Neural progenitor cell (in vitro differentiated cells): ENCODE measurements at regions not wholly inside any gene's neighbourhood (a gene's known extent, or its start where the extent isn't known, plus 50 kb on each side); places are given as distances from the start of the nearest gene placed in this dataset.

ENCODE experiments used
- DNase-seq: peaks from one replicate; pipeline ENCODE4 v3.0.0-alpha.2; 2016; ENCODE audit warnings: low spot score
- H2AFZ ChIP-seq: fragments of 200-600 bp; sonication (generic); replicated peaks from 2 replicates; pipeline ENCODE4 v1.6.1; 2016; ENCODE audit warnings: antibody characterized with exemption
- H3F3A ChIP-seq: fragments of 200-600 bp; sonication (generic); 2 replicates; pipeline ENCODE4 v1.6.1; 2016; ENCODE audit warnings: antibody characterized with exemption, low read depth
- H3K27ac ChIP-seq: fragments of 200-600 bp; sonication (generic); 2 replicates; pipeline ENCODE4 v1.5.1; 2016; ENCODE audit warnings: mild to moderate bottlenecking
- H3K27me3 ChIP-seq: fragments of 200-600 bp; sonication (generic); 2 replicates; pipeline ENCODE4 v1.6.1; 2016; ENCODE audit warnings: mild to moderate bottlenecking, moderate library complexity
- H3K36me3 ChIP-seq: fragments of 200-600 bp; sonication (generic); 2 replicates; pipeline ENCODE4 v1.5.1; 2016
- H3K4me1 ChIP-seq: fragments of 200-600 bp; sonication (generic); 2 replicates; pipeline ENCODE4 v1.6.1; 2016; ENCODE audit warnings: mixed run types
- H3K4me2 ChIP-seq: fragments of 200-600 bp; sonication (generic); 2 replicates; pipeline ENCODE4 v1.6.1; 2016
- H3K4me3 ChIP-seq: fragments of 200-600 bp; sonication (generic); 2 replicates; pipeline ENCODE4 v1.5.1; 2016
- H3K79me2 ChIP-seq: fragments of 200-600 bp; sonication (generic); 2 replicates; pipeline ENCODE4 v1.6.1; 2016; ENCODE audit warnings: low read depth
- H3K9ac ChIP-seq: fragments of 200-600 bp; sonication (generic); 2 replicates; pipeline ENCODE4 v1.6.1; 2016
- H3K9me3 ChIP-seq: fragments of 200-600 bp; sonication (generic); 2 replicates; pipeline ENCODE4 v1.5.1; 2016; ENCODE audit warnings: low read depth
- H4K20me1 ChIP-seq: fragments of 200-600 bp; sonication (generic); 2 replicates; pipeline ENCODE4 v1.6.1; 2016; ENCODE audit warnings: low read depth
- H3K27ac Mint-ChIP-seq: 3 replicates; pipeline ENCODE4 v1.8.0; 2021; ENCODE audit warnings: mixed read lengths
- H3K27me3 Mint-ChIP-seq: 2 replicates; pipeline ENCODE4 v1.8.0; 2022; ENCODE audit warnings: low read depth, mild to moderate bottlenecking, inconsistent platforms, moderate library complexity, mixed read lengths; ENCODE audit not compliant: insufficient read depth
- H3K36me3 Mint-ChIP-seq: 3 replicates; pipeline ENCODE4 v1.8.0; 2021; ENCODE audit warnings: mixed read lengths
- H3K4me1 Mint-ChIP-seq: 3 replicates; pipeline ENCODE4 v1.8.0; 2021; ENCODE audit warnings: mixed read lengths
- H3K4me3 Mint-ChIP-seq: 3 replicates; pipeline ENCODE4 v1.8.0; 2021; ENCODE audit warnings: mild to moderate bottlenecking, moderate library complexity, mixed read lengths
- H3K9me3 Mint-ChIP-seq: 3 replicates; pipeline ENCODE4 v1.8.0; 2020; ENCODE audit warnings: mixed read lengths
- CTCF ChIP-seq: fragments of 200-600 bp; sonication (generic); IDR thresholded peaks from 2 replicates; pipeline ENCODE4 v1.5.1; 2017; ENCODE audit warnings: antibody characterized with exemption, mild to moderate bottlenecking
- EZH2 ChIP-seq: fragments of 200-600 bp; sonication (generic); IDR thresholded peaks from 2 replicates; pipeline ENCODE4 v1.6.1; 2017; ENCODE audit warnings: antibody characterized with exemption, mild to moderate bottlenecking, moderate library complexity
- EZH2phosphoT487 ChIP-seq: fragments of 200-600 bp; sonication (generic); IDR thresholded peaks from 2 replicates; pipeline ENCODE4 v1.6.1; 2017; ENCODE audit warnings: antibody characterized with exemption

- Histone ChIP-seq H3K9ac (no peak overlapping the region), H3K79me2 (no peaks in the 10 kb centered on the region), H3F3A (no peaks in the 10 kb centered on the region), H3K4me1 (no peaks in the 10 kb centered on the region), H3K4me2 (no peak overlapping the region), H3K36me3 (no peaks in the 10 kb centered on the region), H3K27ac (no peak overlapping the region), H4K20me1 (no peaks in the 10 kb centered on the region), H2AFZ (no peak overlapping the region), H3K27me3 (no peaks in the 10 kb centered on the region), H3K9me3 (no peaks in the 10 kb centered on the region), H3K4me3 (no peak overlapping the region)
- Mint-ChIP-seq H3K4me1 (peaks cover 10% of the 10 kb centered on the region), H3K36me3 (no peaks in the 10 kb centered on the region), H3K27me3 (no peaks in the 10 kb centered on the region), H3K9me3 (no peaks in the 10 kb centered on the region), H3K4me3 (no peak overlapping the region), H3K27ac (no peak overlapping the region)
- DNase-seq = no peak
- TF ChIP-seq EZH2phosphoT487 (no peak), CTCF (no peak), EZH2 (no peak)
Observed at GRCh38 chr14:28612414-28612813, 154.2 kb upstream of the FOXG1 start.

GRCh38 chr14:28613532-28613931 is 153.1 kb upstream of the FOXG1 start:
- no peak overlapping the region for H3K4me3 ChIP-seq
- H3K9ac ChIP-seq = no peak overlapping the region
- peaks cover 7% of the 10 kb centered on the region for H3K4me1 Mint-ChIP-seq
- H3K4me3 Mint-ChIP-seq = no peak overlapping the region
- no peak overlapping the region for H2AFZ ChIP-seq
- H3K36me3 Mint-ChIP-seq = no peaks in the 10 kb centered on the region
- no peaks in the 10 kb centered on the region for H3K9me3 Mint-ChIP-seq
- no peak for DNase-seq
- no peak overlapping the region for H3K4me2 ChIP-seq
- no peaks in the 10 kb centered on the region for H3K27me3 Mint-ChIP-seq
- no peaks in the 10 kb centered on the region for H4K20me1 ChIP-seq
- no peaks in the 10 kb centered on the region for H3K79me2 ChIP-seq
- H3K27ac Mint-ChIP-seq = no peak overlapping the region
- H3K9me3 ChIP-seq = no peaks in the 10 kb centered on the region
- no peaks in the 10 kb centered on the region for H3K27me3 ChIP-seq
- no peak for TF ChIP-seq CTCF
- no peak for TF ChIP-seq EZH2
- TF ChIP-seq EZH2phosphoT487 = no peak
- H3F3A ChIP-seq = no peaks in the 10 kb centered on the region
- no peak overlapping the region for H3K27ac ChIP-seq
- no peaks in the 10 kb centered on the region for H3K36me3 ChIP-seq
- H3K4me1 ChIP-seq = no peaks in the 10 kb centered on the region

GRCh38 chr14:28626780-28627179 is 139.8 kb upstream of the FOXG1 start:
- no peak for DNase-seq
- Histone ChIP-seq H3K4me2 (no peak overlapping the region), H2AFZ (no peak overlapping the region), H3K9ac (no peak overlapping the region), H3K4me3 (no peak overlapping the region), H3K36me3 (no peaks in the 10 kb centered on the region), H3K9me3 (no peaks in the 10 kb centered on the region), H3K27me3 (no peaks in the 10 kb centered on the region), H3K4me1 (no peaks in the 10 kb centered on the region), H3K79me2 (no peaks in the 10 kb centered on the region), H3K27ac (no peak overlapping the region), H3F3A (no peaks in the 10 kb centered on the region), H4K20me1 (no peaks in the 10 kb centered on the region)
- Mint-ChIP-seq H3K4me1 (no peaks in the 10 kb centered on the region), H3K9me3 (peaks cover 12% of the 10 kb centered on the region), H3K4me3 (no peak overlapping the region), H3K27me3 (no peaks in the 10 kb centered on the region), H3K27ac (no peak overlapping the region), H3K36me3 (no peaks in the 10 kb centered on the region)
- no peak for TF ChIP-seq EZH2
- TF ChIP-seq EZH2phosphoT487 = no peak
- TF ChIP-seq CTCF = no peak
